ENCODE measurements at regions not wholly inside any gene's neighbourhood (a gene's known extent, or its start where the extent isn't known, plus 50 kb on each side); places are given as distances from the start of the nearest gene placed in this dataset.

- in situ Hi-C loops (cut with HindIII; ENCODE audit: low pct_unique_long_range_greater_than_20kb, low sequenced_read_pairs) (no loop called here), intact Hi-C loops (cut with micrococcal nuclease; ENCODE audit: unreplicated experiment) (no loop called here)
- Histone ChIP-seq H3K9me3 (ENCODE audit: control insufficient read depth, insufficient read depth, low read depth, low read length) (no peaks in the 10 kb centered on the region), H3K27me3 (ENCODE audit: control insufficient read depth, insufficient read depth, low read length) (no peaks in the 10 kb centered on the region), H3K4me3 (ENCODE audit: low read depth in 2 of 2, low read length in 2 of 2) (no peak overlapping the region), H3K36me3 (ENCODE audit: control insufficient read depth, insufficient read depth, low read length) (no peaks in the 10 kb centered on the region), H3K4me1 (ENCODE audit: control insufficient read depth, insufficient read depth, low read length) (no peaks in the 10 kb centered on the region), H3K27ac (ENCODE audit: low read length) (no peak overlapping the region)
- POLR2A ChIA-PET = no interaction called here
- no TSS peak for BruUV-seq (replicated peaks)
- DNase-seq (ENCODE audit: low read depth, low spot score) (no peak), ATAC-seq (no peak)
- CTCF ChIA-PET = no interaction called here
- TF ChIP-seq CTCF (IDR thresholded peaks at IDR 0.05) (peak; percentile 10; the same call in 1 of the 2 replicates), SIN3A (IDR thresholded peaks at IDR 0.05; ENCODE audit: borderline replicate concordance, insufficient read depth, low read depth, low read length) (no peak)
Measured at GRCh38 chr6:76609160-76609559, 536.7 kb upstream of the IMPG1 start.

GRCh38 chr6:76594109-76594508 is 521.6 kb upstream of the IMPG1 start:
- H3K27me3 ChIP-seq (ENCODE audit: control insufficient read depth, insufficient read depth, low read length) = no peaks in the 10 kb centered on the region
- H3K27ac ChIP-seq (ENCODE audit: low read length) = no peak overlapping the region
- ATAC-seq = no peak
- TF ChIP-seq TCF7L2 (IDR thresholded peaks at IDR 0.05; ENCODE audit: low read depth, low read length) = no peak
- no peak for TF ChIP-seq POLR2AphosphoS5 (IDR thresholded peaks at IDR 0.05; ENCODE audit: low read depth, low read length)
- TF ChIP-seq SIN3A (IDR thresholded peaks at IDR 0.05; ENCODE audit: borderline replicate concordance, insufficient read depth, low read depth, low read length) = no peak
- no peak for TF ChIP-seq REST (IDR thresholded peaks at IDR 0.05; ENCODE audit: insufficient read depth in 1 of 2, low read depth in 2 of 2, low read length in 1 of 2)
- no peak for TF ChIP-seq CTCF (IDR thresholded peaks at IDR 0.05)
- no peak overlapping the region for H3K4me3 ChIP-seq (ENCODE audit: low read depth in 2 of 2, low read length in 2 of 2)
- H3K4me1 ChIP-seq (ENCODE audit: control insufficient read depth, insufficient read depth, low read length) = no peaks in the 10 kb centered on the region; the same call in 1 of the 2 replicates
- ChIA-PET CTCF (no interaction called here), POLR2A (no interaction called here)
- in situ Hi-C loops (cut with HindIII; ENCODE audit: low pct_unique_long_range_greater_than_20kb, low sequenced_read_pairs) = no loop called here
- no peak for DNase-seq (ENCODE audit: low read depth, low spot score)
- intact Hi-C loops (cut with micrococcal nuclease; ENCODE audit: unreplicated experiment) = no loop called here
- H3K9me3 ChIP-seq (ENCODE audit: control insufficient read depth, insufficient read depth, low read depth, low read length) = no peaks in the 10 kb centered on the region
- BruUV-seq (replicated peaks) = no TSS peak
- no peaks in the 10 kb centered on the region; the same call in 1 of the 2 replicates for H3K36me3 ChIP-seq (ENCODE audit: control insufficient read depth, insufficient read depth, low read length)

All from Panc1 (cell line).